ENCODE measurements at regions not wholly inside any gene's neighbourhood (a gene's known extent, or its start where the extent isn't known, plus 50 kb on each side); places are given as distances from the start of the nearest gene placed in this dataset.
A peak's percentile ranks its signal among the peaks of the same experiment; 100 is the strongest.
"Not testable (repeated sequence)": the region's sequence is repeated elsewhere in the genome, so short reads cannot be mapped to it uniquely, and the experiment has no call there.

DNA sequence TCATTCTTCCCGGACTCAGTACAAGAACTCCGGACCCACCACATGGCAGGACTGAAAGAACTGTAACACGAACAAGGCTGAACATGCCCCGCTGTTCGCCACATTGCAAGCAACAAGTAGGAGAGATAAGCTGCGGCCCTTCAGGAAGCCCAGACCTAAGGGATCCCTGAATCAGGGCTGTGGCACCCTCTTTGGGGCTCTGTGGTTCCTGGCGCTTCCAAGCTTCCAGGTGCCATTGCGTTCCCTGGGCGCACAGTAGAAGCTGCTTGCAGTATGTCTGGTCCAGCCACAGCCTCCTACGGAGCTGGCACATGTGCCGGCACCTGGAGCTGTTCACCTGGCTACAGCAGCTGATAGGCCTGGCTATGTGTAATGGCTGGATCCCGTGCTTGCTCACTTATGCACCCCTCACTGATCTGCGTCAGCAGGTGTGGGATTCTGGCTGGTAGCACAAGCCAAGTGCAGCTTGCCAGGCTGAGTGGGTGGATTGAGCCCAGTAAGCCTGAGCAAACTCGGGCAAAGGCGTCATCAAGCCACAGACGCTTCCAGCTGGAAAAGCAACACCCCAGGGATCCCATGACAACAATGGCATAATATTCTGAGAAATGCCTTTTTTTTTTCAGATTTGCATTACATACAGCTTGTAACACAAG, 748.6 kb upstream of the GBE1 start:
- no peak for DNase-seq (ENCODE audit: low read depth)

DNA sequence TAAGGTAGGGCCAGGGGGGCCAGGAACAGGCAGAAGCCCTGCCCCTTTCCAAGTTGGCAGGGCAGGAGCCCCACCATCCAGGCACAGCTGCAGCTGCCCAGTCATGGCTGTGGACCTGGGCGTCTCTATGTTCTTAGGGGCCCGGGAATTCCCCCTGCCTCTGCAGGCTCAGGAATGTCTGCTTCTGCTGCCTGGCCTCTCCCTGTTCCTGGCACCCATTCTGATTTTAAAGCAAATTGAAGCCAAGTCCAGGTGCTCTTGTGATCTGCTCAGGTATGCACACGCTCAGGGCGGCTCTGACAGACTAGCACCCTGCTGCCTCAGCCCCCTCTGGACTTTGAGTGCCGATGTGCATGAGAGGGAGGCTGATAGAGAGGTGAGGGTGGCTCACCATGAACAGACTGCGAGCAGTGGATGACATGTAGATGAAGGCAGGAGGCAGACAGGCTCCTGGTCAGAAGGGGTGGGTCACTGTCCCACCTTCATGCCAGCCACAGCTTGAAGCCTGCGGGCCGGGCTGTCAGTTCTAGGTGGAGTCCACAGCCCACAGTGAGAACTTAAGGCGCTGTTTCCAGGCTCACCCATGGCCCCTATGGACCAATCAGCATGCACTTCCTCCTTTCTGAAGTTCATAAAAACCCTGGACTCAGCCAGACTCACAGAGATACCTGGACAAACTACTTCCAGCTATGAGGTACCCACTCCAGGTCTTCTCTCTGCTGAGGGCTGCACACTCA, 747.8 kb upstream of the GBE1 start:
- no peak for DNase-seq (ENCODE audit: low read depth)

DNA sequence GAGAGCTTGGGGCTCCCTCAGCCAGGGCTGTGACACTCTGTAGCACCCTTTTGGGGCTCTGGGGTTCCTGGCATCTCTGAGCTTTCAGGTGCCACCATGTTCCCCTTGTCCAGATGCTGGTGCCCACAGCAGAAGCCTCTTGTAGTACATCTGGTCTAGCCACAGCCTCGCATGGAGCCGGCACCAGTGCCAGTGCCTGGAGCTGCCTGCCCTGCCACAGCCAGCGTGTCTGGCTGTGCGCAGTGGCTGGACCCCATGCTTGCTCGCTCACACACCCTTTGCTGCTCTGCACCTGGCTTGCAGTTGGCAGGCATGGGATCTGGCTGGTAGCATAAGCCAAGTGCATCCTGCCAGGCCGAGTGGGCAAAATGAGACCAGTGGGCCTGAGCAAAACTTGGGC, 744.8 kb upstream of the GBE1 start:
- DNase-seq (ENCODE audit: low read depth): no peak

GRCh38 chr3:82505079-82505756, 743.8 kb upstream of the GBE1 start:
- DNase-seq (ENCODE audit: low read depth): no peak

DNA sequence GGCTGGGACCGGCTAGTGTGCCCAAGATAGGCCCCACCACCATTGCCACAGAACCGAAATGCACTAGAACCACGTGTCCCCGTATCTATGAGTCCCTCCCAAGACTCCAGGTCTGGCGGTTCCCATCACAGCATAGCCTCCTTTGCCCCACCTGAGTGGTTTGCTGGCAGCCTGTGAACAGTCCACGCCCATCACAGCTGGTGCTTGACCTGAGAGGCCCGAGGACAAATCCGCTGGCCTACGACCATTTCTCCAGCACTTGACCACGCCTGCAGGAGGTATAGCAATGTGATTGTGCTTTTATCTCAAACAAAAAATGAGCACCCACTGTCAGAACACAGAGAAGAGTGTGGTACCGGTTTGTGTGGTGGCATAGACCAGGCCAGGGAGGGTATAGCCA, 736.7 kb upstream of the GBE1 start:
- DNase-seq (ENCODE audit: low read depth): no peak

GRCh38 chr3:82496890-82497560, 735.6 kb upstream of the GBE1 start:
- DNase-seq (ENCODE audit: low read depth): no peak

- no peak for DNase-seq (ENCODE audit: low read depth)
These were observed 734.2 kb upstream of the GBE1 start for GRCh38 chr3:82495655-82496054.

- no peak for DNase-seq (ENCODE audit: low read depth)
These were observed 733.6 kb upstream of the GBE1 start for GRCh38 chr3:82494977-82495489.

DNA sequence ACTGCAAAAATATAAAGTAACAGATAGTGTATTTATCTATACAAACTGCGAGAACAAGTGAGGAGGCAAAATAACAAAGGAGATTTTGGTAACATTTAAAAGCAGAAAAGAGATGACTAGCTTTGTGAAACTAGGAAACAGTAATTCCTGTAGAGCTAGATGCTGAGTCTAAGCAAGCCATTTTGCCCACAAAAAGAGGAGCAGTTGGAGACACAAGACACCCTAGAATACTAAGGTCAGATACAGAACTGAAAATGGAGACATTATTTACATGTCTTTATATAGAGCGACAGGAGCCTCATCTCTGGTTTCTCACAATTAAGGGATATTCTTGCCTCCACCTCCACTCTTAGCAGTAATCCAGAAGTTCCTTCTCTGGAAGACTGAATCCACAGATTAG, 732.4 kb upstream of the GBE1 start:
- DNase-seq (ENCODE audit: low read depth): no peak

GRCh38 chr3:82475306-82475705, 713.9 kb upstream of the GBE1 start:
- DNase-seq (ENCODE audit: low read depth): peak; percentile 28

- DNase-seq (ENCODE audit: low read depth): peak; percentile 88
These were observed 713.3 kb upstream of the GBE1 start for GRCh38 chr3:82474711-82475110.

GRCh38 chr3:82473864-82474541, 712.6 kb upstream of the GBE1 start:
- peak; percentile 3 for DNase-seq (ENCODE audit: low read depth)

DNA sequence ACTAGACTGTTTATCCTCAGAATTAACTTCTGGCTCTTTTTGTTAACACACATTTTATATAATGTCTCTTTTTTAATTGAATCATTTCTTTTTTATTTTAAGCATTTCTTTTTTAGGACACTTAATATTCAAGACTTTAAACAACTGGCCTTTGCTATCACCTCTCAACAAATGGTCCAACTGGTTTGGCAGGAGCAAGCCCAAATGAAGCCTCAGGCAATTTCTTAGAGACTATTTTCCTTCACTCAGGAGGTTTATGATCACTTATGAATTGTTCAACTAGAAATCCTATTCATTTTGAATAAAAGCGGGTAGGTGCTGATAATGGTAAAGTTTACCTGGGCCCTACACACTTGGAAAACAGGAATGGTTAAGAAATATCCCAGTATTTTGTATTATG, 705.6 kb upstream of the GBE1 start:
- no peak for DNase-seq (ENCODE audit: low read depth)

DNA sequence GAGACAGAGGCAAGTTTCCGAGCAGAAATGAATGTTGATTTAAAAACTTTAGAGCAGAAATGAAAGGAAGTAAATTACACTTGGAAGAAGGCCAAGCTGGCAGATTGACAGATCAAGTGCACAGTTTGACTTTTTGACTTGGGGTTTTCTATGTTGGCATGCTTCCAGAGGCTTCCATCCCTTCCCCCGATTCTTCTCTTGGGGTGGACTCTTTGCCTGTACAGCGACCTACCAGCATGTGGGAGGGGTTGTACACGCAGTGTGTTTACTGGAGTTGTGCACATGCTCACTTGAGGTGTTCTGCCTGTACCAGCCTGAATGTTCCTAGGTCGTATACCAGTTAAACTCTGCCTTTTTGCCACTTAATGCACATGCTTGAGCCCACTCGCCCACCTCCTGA, 701.5 kb upstream of the GBE1 start:
- no peak for DNase-seq (ENCODE audit: low read depth)

- DNase-seq (ENCODE audit: low read depth): no peak
These were observed 699.8 kb upstream of the GBE1 start for GRCh38 chr3:82461049-82461889.

DNA sequence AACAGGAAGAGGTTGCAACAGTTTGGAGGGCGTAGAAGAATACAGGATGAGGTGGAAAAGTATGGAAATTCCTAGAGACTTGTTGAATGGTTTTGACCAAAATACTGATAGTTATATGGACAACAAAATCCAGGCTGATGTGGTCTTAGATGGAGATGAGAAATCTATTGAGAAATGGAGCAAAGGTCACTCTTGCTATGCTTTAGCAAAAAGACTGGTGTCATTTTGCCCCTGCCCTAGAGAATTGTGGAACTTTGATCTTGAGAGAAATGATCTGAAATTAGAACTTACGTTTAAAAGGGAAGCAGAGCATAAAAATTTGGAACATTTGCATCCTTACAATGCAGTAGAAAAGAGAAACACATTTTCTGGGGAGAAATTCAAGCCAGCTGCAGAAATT, 686.9 kb upstream of the GBE1 start:
- no peak for DNase-seq (ENCODE audit: low read depth)

DNA sequence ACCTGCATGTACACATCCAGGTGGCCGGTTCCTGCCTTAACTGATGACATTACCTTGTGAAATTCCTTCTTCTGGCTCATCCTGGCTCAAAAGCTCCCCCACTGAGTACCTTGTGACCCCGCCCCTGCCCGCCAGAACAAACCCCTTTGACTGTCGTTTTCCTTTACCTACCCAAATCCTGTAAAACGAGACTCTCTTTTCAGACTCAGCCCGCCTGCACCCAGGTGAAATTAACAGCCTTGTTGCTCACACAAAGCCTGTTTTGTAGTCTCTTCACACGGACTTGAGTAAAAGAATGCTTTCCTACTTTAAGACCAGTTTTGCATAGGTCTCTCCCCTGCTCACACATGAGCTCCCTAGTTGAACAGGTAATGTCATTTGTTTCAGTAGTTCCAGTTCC, 667.4 kb upstream of the GBE1 start:
- not testable (repeated sequence) for DNase-seq (ENCODE audit: low read depth)

- no peak for DNase-seq (ENCODE audit: low read depth)
These were observed 662.5 kb upstream of the GBE1 start for GRCh38 chr3:82424031-82424339.

GRCh38 chr3:82423268-82424030, 662.0 kb upstream of the GBE1 start:
- DNase-seq (ENCODE audit: low read depth): no peak

DNA sequence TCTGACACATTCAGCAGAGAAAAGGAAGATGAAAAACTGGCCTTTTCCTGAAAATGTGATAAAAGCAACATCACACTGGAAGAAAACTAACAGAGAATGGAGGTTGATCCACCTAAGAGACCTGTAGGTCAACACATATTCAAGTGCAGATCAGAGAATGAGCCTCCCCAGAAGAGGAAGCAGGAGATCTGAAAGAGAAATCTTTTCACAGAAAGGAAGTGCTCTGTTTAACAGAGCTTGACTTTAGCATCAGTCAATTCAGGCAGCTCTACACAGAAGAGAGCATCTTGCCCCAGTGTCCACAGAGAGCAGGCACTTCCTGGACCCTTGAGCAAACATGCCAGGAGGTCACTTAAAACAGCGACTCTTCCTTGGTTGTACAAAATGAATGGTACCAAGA, 655.4 kb upstream of the GBE1 start:
- DNase-seq (ENCODE audit: low read depth): no peak
